HepG2 (cell line): ENCODE measurements at regions not wholly inside any gene's neighbourhood (a gene's known extent, or its start where the extent isn't known, plus 50 kb on each side); places are given as distances from the start of the nearest gene placed in this dataset.

Experiments
- DR1 ChIP-seq: sonication (generic); formaldehyde crosslinking; IDR thresholded peaks from 2 replicates; pipeline ENCODE4 v1.8.0; 2021; ENCODE audit warnings: mild to moderate bottlenecking, missing genetic modification reagents, inconsistent platforms
- KDM1A ChIP-seq: IDR thresholded peaks from 2 replicates; pipeline ENCODE4 v1.6.1; 2016; ENCODE audit warnings: missing compliant biosample characterization
- KDM3A ChIP-seq: IDR thresholded peaks from 2 replicates; pipeline ENCODE4 v1.6.1; 2018; ENCODE audit warnings: low read depth, missing compliant biosample characterization
- POLR2AphosphoS2 ChIP-seq: IDR thresholded peaks from 2 replicates; pipeline ENCODE4 v1.6.1; 2011; ENCODE audit warnings: low read depth, low read length, improper control_type of control experiment
- SAP130 ChIP-seq: IDR thresholded peaks from 2 replicates; pipeline ENCODE4 v1.6.1; 2016; ENCODE audit warnings: low read depth
- SIX1 ChIP-seq: sonication (generic); formaldehyde crosslinking; IDR thresholded peaks from 2 replicates; pipeline ENCODE4 v1.4.0; 2020; ENCODE audit warnings: missing genetic modification reagents, borderline replicate concordance
- SNAI1 ChIP-seq: sonication (generic); formaldehyde crosslinking; IDR thresholded peaks from 2 replicates; pipeline ENCODE4 v1.5.0; 2020; ENCODE audit warnings: mild to moderate bottlenecking, missing genetic modification reagents, borderline replicate concordance
- ZBTB7B ChIP-seq: sonication (generic); formaldehyde crosslinking; IDR thresholded peaks from 2 replicates; pipeline ENCODE4 v1.4.0; 2020; ENCODE audit warnings: missing genetic modification reagents
- ZMYM2 ChIP-seq: sonication (generic); formaldehyde crosslinking; IDR thresholded peaks from 2 replicates; pipeline ENCODE4 v1.8.0; 2022; ENCODE audit warnings: mild to moderate bottlenecking, missing genetic modification reagents
- ZNF234 ChIP-seq: sonication (generic); formaldehyde crosslinking; conservative IDR thresholded peaks from 2 replicates; pipeline ENCODE4 v1.5.1; 2020; ENCODE audit warnings: mild to moderate bottlenecking, missing genetic modification reagents
- ZNF274 ChIP-seq: sonication (generic); formaldehyde crosslinking; IDR thresholded peaks from 2 replicates; pipeline ENCODE4 v1.5.1; 2020; ENCODE audit warnings: mild to moderate bottlenecking, missing genetic modification reagents
- TF ChIP-seq, protein P1 (sequence below): sonication (generic); formaldehyde crosslinking; IDR thresholded peaks from 2 replicates; pipeline ENCODE4 v1.4.0; 2020; ENCODE audit warnings: mild to moderate bottlenecking, missing genetic modification reagents
- TF ChIP-seq, protein P2 (sequence below): sonication (generic); formaldehyde crosslinking; IDR thresholded peaks from 2 replicates; pipeline ENCODE4 v1.5.0; 2020; ENCODE audit warnings: mild to moderate bottlenecking, missing genetic modification reagents
- TF ChIP-seq, protein P3 (sequence below): sonication (generic); formaldehyde crosslinking; IDR thresholded peaks from 2 replicates; pipeline ENCODE4 v1.5.1; 2020; ENCODE audit warnings: missing genetic modification reagents, mild to moderate bottlenecking, borderline replicate concordance
- TF ChIP-seq, protein P4 (sequence below): sonication (generic); formaldehyde crosslinking; IDR thresholded peaks from 2 replicates; pipeline ENCODE4 v1.5.0; 2020; ENCODE audit warnings: missing genetic modification reagents, mild to moderate bottlenecking, borderline replicate concordance
- TF ChIP-seq, protein P5 (sequence below): sonication (generic); formaldehyde crosslinking; IDR thresholded peaks from 2 replicates; pipeline ENCODE4 v1.9.0; 2021; ENCODE audit warnings: mild to moderate bottlenecking, missing genetic modification reagents

DNA sequence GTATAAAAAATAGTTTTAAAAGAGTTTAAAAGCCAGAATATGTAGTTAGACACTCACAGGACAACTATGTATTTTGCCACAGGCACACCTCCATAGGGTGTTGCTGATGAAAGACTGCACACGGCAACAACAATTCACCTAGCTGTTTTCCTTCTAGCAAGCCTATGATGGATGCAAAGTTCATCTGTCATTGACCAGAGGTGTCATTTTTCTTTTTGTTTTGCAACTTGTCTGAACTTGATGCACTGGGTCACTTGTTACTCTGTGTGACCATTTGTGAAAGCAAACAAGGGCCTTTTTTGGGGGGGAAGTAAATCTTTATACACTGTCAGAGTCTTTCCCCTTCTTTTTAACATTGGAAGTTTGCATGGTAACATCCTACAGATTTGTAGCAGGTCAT lies 258.0 kb upstream of the SEMA3A start (continued):
- TF ChIP-seq, protein P1, sequence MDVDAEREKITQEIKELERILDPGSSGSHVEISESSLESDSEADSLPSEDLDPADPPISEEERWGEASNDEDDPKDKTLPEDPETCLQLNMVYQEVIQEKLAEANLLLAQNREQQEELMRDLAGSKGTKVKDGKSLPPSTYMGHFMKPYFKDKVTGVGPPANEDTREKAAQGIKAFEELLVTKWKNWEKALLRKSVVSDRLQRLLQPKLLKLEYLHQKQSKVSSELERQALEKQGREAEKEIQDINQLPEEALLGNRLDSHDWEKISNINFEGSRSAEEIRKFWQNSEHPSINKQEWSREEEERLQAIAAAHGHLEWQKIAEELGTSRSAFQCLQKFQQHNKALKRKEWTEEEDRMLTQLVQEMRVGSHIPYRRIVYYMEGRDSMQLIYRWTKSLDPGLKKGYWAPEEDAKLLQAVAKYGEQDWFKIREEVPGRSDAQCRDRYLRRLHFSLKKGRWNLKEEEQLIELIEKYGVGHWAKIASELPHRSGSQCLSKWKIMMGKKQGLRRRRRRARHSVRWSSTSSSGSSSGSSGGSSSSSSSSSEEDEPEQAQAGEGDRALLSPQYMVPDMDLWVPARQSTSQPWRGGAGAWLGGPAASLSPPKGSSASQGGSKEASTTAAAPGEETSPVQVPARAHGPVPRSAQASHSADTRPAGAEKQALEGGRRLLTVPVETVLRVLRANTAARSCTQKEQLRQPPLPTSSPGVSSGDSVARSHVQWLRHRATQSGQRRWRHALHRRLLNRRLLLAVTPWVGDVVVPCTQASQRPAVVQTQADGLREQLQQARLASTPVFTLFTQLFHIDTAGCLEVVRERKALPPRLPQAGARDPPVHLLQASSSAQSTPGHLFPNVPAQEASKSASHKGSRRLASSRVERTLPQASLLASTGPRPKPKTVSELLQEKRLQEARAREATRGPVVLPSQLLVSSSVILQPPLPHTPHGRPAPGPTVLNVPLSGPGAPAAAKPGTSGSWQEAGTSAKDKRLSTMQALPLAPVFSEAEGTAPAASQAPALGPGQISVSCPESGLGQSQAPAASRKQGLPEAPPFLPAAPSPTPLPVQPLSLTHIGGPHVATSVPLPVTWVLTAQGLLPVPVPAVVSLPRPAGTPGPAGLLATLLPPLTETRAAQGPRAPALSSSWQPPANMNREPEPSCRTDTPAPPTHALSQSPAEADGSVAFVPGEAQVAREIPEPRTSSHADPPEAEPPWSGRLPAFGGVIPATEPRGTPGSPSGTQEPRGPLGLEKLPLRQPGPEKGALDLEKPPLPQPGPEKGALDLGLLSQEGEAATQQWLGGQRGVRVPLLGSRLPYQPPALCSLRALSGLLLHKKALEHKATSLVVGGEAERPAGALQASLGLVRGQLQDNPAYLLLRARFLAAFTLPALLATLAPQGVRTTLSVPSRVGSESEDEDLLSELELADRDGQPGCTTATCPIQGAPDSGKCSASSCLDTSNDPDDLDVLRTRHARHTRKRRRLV (CRISPR knock-in tag): no peak
- TF ChIP-seq KDM3A (CRISPR knock-in tag): no peak
- TF ChIP-seq SNAI1 (CRISPR knock-in tag): no peak
- TF ChIP-seq, protein P2, sequence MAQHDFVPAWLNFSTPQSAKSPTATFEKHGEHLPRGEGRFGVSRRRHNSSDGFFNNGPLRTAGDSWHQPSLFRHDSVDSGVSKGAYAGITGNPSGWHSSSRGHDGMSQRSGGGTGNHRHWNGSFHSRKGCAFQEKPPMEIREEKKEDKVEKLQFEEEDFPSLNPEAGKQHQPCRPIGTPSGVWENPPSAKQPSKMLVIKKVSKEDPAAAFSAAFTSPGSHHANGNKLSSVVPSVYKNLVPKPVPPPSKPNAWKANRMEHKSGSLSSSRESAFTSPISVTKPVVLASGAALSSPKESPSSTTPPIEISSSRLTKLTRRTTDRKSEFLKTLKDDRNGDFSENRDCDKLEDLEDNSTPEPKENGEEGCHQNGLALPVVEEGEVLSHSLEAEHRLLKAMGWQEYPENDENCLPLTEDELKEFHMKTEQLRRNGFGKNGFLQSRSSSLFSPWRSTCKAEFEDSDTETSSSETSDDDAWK: no peak
- TF ChIP-seq ZNF274 (CRISPR knock-in tag): no peak
- TF ChIP-seq, protein P3, sequence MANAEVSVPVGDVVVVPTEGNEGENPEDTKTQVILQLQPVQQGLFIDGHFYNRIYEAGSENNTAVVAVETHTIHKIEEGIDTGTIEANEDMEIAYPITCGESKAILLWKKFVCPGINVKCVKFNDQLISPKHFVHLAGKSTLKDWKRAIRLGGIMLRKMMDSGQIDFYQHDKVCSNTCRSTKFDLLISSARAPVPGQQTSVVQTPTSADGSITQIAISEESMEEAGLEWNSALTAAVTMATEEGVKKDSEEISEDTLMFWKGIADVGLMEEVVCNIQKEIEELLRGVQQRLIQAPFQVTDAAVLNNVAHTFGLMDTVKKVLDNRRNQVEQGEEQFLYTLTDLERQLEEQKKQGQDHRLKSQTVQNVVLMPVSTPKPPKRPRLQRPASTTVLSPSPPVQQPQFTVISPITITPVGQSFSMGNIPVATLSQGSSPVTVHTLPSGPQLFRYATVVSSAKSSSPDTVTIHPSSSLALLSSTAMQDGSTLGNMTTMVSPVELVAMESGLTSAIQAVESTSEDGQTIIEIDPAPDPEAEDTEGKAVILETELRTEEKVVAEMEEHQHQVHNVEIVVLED (CRISPR knock-in tag): no peak
- no peak for TF ChIP-seq ZMYM2 (CRISPR knock-in tag)
- TF ChIP-seq, protein P4, sequence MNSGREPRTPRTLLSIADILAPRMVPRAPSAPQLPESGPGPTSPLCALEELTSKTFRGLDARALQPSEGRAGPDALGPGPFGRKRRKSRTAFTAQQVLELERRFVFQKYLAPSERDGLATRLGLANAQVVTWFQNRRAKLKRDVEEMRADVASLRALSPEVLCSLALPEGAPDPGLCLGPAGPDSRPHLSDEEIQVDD (CRISPR knock-in tag): no peak
- TF ChIP-seq, protein P5, sequence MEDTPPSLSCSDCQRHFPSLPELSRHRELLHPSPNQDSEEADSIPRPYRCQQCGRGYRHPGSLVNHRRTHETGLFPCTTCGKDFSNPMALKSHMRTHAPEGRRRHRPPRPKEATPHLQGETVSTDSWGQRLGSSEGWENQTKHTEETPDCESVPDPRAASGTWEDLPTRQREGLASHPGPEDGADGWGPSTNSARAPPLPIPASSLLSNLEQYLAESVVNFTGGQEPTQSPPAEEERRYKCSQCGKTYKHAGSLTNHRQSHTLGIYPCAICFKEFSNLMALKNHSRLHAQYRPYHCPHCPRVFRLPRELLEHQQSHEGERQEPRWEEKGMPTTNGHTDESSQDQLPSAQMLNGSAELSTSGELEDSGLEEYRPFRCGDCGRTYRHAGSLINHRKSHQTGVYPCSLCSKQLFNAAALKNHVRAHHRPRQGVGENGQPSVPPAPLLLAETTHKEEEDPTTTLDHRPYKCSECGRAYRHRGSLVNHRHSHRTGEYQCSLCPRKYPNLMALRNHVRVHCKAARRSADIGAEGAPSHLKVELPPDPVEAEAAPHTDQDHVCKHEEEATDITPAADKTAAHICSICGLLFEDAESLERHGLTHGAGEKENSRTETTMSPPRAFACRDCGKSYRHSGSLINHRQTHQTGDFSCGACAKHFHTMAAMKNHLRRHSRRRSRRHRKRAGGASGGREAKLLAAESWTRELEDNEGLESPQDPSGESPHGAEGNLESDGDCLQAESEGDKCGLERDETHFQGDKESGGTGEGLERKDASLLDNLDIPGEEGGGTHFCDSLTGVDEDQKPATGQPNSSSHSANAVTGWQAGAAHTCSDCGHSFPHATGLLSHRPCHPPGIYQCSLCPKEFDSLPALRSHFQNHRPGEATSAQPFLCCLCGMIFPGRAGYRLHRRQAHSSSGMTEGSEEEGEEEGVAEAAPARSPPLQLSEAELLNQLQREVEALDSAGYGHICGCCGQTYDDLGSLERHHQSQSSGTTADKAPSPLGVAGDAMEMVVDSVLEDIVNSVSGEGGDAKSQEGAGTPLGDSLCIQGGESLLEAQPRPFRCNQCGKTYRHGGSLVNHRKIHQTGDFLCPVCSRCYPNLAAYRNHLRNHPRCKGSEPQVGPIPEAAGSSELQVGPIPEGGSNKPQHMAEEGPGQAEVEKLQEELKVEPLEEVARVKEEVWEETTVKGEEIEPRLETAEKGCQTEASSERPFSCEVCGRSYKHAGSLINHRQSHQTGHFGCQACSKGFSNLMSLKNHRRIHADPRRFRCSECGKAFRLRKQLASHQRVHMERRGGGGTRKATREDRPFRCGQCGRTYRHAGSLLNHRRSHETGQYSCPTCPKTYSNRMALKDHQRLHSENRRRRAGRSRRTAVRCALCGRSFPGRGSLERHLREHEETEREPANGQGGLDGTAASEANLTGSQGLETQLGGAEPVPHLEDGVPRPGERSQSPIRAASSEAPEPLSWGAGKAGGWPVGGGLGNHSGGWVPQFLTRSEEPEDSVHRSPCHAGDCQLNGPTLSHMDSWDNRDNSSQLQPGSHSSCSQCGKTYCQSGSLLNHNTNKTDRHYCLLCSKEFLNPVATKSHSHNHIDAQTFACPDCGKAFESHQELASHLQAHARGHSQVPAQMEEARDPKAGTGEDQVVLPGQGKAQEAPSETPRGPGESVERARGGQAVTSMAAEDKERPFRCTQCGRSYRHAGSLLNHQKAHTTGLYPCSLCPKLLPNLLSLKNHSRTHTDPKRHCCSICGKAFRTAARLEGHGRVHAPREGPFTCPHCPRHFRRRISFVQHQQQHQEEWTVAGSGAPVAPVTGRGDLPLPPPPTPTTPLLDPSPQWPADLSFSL (CRISPR knock-in tag): no peak; the same call in 1 of the 2 replicates
- no peak for TF ChIP-seq ZNF234 (CRISPR knock-in tag)
- TF ChIP-seq ZBTB7B (CRISPR knock-in tag): no peak
- no peak for TF ChIP-seq POLR2AphosphoS2
- TF ChIP-seq SIX1 (CRISPR knock-in tag): peak; percentile 52; the same call in 1 of the 2 replicates
- TF ChIP-seq SAP130 (CRISPR knock-in tag): peak; percentile 50
- no peak for TF ChIP-seq DR1 (CRISPR knock-in tag)
- no peak for TF ChIP-seq KDM1A (CRISPR knock-in tag)
